ENCODE measurements at regions not wholly inside any gene's neighbourhood (a gene's known extent, or its start where the extent isn't known, plus 50 kb on each side); places are given as distances from the start of the nearest gene placed in this dataset.

DNA sequence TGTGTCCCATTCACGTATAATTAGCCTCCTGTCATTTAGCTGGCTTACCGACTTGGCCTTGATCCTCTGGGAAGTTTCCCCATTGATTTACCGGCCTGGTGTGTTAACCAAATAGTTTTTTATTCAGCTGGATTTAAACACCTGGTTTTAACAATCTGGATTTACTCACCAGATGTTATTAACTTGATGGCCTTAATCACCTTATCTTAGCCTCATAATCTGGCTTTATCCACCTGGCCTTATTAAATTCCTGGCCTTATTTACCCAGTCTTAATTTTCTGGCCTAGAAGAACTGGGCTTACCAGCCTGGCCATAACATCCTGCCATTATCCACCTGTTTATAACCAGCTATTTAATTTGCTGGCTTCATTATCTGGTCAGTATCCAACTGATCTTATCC lies 89.9 kb downstream of the IL12A start:
- no peak for FAIRE-seq
- no peak for DNase-seq (ENCODE audit: insufficient read length, low spot score)
- TF ChIP-seq, protein P1, sequence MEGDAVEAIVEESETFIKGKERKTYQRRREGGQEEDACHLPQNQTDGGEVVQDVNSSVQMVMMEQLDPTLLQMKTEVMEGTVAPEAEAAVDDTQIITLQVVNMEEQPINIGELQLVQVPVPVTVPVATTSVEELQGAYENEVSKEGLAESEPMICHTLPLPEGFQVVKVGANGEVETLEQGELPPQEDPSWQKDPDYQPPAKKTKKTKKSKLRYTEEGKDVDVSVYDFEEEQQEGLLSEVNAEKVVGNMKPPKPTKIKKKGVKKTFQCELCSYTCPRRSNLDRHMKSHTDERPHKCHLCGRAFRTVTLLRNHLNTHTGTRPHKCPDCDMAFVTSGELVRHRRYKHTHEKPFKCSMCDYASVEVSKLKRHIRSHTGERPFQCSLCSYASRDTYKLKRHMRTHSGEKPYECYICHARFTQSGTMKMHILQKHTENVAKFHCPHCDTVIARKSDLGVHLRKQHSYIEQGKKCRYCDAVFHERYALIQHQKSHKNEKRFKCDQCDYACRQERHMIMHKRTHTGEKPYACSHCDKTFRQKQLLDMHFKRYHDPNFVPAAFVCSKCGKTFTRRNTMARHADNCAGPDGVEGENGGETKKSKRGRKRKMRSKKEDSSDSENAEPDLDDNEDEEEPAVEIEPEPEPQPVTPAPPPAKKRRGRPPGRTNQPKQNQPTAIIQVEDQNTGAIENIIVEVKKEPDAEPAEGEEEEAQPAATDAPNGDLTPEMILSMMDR (IDR thresholded peaks at IDR 0.05; ENCODE audit: insufficient read depth, missing control alignments), result no peak

DNA sequence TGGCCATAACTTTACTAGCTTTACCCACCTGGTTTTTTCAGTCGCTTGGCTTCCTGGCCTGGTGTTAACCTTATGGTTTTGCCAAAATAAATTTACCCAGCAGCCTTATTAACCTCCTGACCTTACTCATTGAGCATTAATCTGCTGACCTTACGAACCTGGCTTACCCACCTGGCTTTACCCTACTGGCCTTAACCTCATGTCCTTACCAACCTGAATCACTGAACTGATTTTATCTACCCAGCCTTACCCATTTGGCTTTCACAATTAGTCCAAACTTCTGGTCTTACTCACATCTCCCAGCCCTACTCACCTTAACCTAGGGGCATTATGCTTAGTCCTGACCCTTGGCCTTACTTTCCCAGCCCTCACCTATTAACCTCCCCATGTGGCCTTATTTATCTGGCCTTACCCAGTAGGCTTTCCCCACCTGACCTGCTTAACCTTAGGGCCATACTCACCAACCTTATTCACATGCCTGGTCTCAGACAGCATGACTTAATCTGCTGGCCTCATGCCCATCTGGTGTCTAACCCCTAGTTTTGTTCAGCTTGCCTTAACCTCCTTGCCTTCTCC lies 93.4 kb downstream of the IL12A start:
- FAIRE-seq (no peak), DNase-seq (ENCODE audit: insufficient read length, low spot score) (no peak)
- TF ChIP-seq, protein P1 (IDR thresholded peaks at IDR 0.05; ENCODE audit: insufficient read depth, missing control alignments), result no peak

DNA sequence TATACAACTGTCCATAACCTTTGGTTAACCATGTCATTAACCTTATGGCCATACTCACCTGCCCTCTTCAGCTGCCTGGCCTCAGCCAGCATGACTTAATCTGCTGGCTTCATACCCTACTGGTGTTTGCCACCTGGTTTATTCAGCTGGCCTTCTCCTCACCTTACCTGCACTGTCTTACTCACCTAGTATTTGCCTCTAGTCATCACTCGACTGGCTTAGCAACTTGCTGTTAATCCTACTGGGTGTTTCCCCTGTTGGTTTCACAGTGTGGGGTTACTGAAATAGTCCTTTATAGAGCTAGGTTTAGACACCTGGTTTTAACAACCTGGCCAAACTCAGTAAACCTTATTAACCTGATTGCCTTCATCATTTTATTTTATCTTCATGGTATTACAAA lies 96.4 kb downstream of the IL12A start:
- DNase-seq (ENCODE audit: insufficient read length, low spot score) (no peak), FAIRE-seq (no peak)
- TF ChIP-seq, protein P1 (IDR thresholded peaks at IDR 0.05; ENCODE audit: insufficient read depth, missing control alignments), result no peak

DNA sequence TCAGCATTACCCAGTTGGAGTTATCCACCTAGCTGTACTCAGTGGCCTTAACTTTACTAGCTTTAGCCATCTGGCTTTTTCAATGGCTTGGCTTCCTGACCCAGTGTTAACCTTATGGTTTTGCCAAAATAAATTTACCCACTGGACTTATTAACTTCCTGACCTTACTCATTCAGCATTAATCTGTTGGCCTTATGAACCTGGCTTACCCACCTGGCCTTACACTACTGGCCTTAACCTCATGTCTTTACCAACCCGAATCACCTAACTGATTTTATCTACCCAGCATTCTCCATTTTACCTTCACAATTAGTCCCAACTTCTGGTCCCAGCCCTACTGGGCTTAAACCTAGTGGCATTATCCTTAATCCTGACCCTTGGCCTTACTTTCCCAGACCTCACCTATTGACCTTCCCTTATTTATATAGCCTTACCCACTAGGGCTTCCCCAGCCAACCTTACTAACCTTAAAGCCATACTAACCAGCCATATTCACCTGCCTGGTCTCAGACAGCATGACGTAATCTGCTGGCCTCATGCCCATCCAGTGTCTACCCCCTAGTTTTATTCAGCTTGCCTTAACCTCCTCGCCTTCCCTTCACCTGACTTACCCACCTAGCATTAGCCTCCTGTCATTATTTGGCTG lies 100.0 kb downstream of the IL12A start:
- TF ChIP-seq, protein P1 (IDR thresholded peaks at IDR 0.05; ENCODE audit: insufficient read depth, missing control alignments), result no peak
- FAIRE-seq (no peak), DNase-seq (ENCODE audit: insufficient read length, low spot score) (no peak)

DNA sequence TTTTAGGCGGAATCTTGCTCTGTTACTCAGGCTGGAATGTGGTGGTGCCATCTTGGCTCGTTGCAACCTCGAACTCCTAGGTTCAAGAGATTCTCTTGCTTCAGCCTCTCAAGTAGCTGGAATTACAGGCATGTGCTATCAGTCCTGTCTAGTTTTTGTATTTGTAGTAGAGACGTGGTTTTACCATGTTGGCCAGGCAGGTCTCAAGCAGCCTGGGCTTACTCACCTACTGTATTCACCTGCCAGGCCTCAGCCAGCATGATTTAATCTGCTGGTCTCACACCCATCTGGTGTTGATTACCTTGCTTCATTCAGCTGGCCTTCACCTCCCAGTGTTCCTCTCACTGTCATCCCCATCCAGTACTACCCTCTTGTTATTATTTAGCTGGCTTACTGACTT lies 102.0 kb downstream of the IL12A start:
- DNase-seq (ENCODE audit: insufficient read length, low spot score) (no peak), FAIRE-seq (no peak)
- TF ChIP-seq, protein P1 (IDR thresholded peaks at IDR 0.05; ENCODE audit: insufficient read depth, missing control alignments), result no peak

DNA sequence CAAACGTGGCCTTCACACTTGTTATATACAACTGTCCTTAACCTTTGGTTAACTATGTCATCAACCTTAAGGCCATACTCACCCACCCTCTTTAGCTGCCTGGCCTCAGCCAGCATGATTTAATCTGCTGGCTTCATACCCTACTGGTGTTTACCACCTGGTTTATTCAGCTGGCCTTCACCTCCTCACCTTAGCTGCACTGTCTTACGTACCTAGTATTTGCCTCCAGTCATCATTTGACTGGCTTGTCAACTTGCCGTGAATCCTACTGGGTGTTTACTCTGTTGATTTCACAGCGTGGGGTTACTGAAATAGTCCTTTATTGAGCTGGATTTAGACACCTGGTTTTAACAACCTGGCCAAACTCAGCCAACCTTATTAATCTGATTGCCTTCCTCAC lies 102.8 kb downstream of the IL12A start:
- TF ChIP-seq, protein P1 (IDR thresholded peaks at IDR 0.05; ENCODE audit: insufficient read depth, missing control alignments), result no peak
- DNase-seq (ENCODE audit: insufficient read length, low spot score) (no peak), FAIRE-seq (no peak)

DNA sequence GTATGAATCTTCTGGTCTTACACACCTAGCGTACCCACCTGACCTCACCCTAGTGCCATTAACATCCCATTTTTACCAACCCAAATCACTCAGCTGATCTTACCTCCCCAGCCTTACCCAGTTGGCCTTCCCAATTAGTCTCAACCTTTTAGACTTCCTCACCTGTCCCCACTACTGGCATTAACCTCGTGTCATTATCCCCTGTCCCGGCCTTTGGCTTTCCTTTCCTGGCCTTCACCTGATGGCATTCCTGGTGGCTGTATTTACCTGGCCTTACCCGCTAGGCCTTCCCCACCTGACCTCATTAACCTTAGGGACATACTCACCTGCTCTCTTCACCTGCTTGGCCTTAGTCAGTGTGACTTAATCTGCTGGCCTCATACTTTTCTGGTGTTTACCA lies 104.1 kb downstream of the IL12A start:
- FAIRE-seq, result no peak
- TF ChIP-seq, protein P1 (IDR thresholded peaks at IDR 0.05; ENCODE audit: insufficient read depth, missing control alignments), result no peak
- no peak for DNase-seq (ENCODE audit: insufficient read length, low spot score)
